GM21825 (cell line): ENCODE measurements at regions not wholly inside any gene's neighbourhood (a gene's known extent, or its start where the extent isn't known, plus 50 kb on each side); places are given as distances from the start of the nearest gene placed in this dataset.
"Not testable (repeated sequence)": the region's sequence is repeated elsewhere in the genome, so short reads cannot be mapped to it uniquely, and the experiment has no call there.

Source experiments
- ATAC-seq: cut with Tn5 transposase; IDR thresholded peaks from one replicate; pipeline ENCODE4 v1.9.1; 2021; ENCODE audit warnings: mild to moderate bottlenecking, moderate library complexity; ENCODE audit not compliant: unreplicated experiment

DNA sequence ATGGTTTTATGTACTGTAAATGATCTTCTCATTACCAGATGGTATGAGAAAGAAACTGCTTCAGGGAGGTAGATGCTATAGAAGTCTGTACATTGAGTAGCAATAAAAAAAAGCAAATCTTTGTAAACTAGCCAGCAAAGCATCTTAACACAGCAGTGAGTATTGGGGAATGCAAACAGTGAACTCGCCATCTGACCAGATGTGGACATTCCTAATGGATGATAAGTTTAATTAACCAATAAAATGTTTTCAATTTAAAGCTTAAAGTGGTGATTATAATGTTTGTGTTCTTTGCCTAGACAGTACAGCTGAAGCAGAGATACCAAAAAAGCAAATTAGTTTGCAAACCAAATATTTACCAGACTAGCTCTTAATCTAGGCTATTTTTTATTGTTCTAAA is 1144.2 kb downstream of the FAT4 start:
- no peak for ATAC-seq

DNA sequence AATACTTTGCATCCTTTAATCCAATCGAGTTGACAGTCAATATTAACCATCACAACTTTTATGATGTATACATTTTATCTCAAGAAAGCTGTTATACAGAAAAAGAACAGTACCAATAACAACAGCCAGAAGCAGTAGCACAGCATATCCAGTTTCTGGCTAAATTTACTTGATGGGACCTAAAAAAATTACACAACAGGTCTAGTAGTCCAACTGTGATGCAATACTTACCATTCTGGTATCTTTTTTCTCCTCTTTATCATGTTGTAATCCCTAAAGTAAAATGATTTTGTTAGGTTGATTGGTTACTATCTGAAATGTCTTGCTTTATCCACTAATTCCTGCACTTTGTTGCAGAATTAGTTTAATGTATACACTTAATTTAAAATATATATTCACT is 1150.6 kb downstream of the FAT4 start:
- ATAC-seq: no peak

DNA sequence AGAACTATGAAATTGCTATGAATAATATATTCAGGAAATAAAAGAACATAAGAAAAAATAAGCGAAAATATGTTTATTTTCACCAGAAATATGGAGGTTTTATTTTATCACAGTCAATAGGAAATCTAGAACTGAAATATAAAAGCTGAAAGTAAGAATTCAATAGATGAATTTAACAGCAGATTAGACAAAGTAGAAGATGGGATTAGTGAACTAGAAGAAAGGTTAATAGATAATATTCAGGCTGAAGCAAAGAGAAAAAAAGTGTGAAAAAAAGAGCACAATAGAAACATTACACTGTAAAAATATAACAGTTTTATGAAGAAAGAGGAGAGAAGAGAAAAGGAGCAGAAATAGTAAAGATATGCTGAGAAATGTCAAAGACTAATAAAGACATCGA is 1152.1 kb downstream of the FAT4 start:
- no peak for ATAC-seq

DNA sequence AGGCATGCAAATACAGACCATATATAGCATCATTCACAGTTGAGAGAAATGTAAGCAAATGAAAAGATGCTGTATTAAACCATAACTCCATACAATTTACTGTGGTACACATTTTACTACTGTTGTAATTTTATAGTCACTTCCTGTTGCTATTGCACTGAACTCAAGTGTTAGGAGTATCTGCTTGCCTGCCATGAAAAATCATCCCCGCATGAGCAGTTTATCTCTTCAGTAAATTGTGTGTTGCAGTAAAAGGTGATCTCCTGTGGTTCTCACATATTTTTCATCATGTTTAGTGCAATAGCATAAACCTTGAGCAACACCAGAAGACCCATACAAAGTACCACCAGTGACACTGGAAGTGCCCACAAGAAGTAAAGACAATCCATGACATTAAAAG is 1153.4 kb downstream of the FAT4 start:
- ATAC-seq: no peak

DNA sequence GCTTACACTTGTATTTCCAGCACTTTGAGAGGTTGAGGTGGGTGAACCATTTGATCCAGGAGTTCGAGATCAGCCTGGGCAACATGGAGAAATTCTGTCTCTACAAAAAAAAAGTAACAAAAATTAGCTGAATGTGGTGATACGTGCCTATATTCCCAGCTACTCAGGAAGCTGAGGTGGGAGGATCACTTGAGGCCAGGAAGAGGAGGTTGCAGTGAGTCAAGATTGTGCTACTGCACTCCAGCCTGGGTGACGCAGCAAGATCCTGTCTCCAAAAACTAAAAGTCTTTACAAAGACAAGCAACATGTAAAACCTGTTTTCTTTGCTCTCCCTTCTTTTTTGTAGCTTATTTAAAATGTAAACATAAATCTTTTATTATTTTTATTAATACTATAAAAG is 1156.1 kb downstream of the FAT4 start:
- ATAC-seq: no peak

DNA sequence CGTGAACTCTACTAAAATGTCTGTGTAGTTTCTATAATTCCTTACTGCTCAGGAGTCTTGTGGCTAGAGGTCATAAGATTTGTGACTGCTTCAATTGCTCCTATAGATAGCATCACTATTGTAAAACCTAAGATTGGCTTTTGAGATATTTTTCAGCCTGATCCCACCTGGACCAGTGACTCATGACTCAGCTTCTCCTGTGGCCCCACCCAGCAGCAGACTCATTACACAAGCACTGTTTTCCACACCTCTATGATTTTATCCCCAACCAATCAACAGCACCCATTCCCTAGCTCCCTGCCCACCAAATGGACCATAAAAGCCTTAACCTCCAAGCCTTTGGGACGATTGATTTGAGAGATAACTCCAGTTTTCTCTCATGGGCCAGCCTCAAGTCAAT is 1157.0 kb upstream of the INTU start:
- ATAC-seq: no peak

DNA sequence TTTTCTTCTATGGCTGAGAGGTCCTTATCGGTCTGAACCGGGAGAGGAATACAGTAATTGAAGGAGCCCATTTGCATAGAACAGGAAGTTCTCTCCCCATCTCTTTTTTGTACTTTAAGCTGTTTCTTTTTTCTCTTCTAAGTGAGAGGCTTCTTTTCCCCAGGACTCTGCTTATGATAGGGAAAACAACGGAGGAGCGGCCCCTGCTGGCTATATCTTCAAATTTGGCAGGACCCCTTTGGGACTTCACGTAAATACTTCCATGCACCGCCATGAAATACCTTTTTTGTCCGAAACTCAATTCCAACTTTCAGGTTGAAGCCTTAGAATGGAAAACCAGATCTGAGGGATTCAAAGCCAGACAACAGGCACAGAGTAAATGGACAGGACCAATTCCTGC is 1153.0 kb upstream of the INTU start:
- ATAC-seq: no peak

DNA sequence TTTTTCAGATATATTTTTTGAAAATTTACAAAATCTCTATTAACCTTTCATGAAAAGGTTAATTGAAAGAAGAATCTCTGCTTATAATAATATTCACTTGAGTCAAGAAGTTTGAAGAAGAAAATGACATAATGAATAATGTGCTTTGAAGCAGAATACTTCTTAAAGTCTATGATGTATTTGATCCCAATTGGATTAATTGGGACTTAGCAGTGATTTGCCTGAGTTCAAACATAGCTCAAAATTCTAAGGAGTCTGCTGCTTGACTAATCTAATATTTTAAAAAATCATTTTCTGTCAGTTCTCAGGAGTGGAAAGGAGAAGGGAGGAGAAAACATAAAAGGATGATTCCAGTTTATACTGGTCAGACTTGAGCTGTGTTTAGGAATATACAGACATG is 1150.4 kb upstream of the INTU start:
- no peak for ATAC-seq

DNA sequence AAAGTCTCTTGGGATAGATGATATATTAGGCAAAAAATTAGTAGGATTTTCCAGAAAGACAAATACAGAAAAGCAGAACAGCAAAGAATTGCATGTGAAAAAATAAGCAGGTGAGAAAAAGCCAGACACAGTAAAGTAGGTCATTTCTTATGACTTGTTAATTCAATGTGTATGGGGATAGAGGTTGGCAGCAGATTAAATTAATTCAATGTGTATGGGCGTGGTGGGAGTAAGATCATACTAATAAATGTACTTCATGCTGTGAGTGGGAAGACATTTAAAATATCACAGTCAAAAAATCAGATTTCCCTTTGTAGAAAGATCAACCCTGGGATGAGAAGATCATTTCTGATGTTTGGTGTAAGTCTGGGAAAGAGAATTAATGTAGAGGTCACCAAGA is 1146.4 kb upstream of the INTU start:
- no peak for ATAC-seq

DNA sequence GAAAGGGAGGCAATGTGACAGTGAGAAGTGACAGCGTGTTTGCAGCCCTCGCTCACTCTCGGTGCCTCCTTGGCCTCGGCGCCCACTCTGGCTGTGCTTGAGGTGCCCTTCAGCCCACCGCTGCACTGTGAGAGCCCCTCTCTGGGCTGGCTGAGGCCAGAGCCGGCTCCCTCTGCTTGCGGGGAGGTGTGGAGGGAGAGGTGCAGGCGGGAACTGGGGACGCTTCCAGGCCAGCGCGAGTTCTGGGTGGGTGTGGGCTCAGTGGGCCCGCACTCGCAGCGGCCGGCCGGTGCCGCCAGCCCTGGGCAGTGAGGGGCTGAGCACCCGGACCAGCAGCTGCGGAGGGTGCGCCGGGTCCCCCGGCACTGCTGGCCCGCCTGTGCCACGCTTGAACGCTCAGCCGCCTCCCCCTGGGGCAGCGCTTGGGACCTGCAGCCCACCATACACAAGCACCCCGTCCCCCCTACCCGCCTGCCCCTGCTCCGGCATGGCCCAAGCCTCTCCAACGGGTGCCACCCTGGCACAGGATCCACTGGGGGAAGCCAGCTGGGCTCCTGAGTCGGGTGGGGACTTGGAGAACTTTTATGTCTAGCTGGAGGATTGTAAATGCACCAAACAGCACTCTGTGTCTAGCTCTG is 1142.8 kb upstream of the INTU start:
- ATAC-seq: no peak

DNA sequence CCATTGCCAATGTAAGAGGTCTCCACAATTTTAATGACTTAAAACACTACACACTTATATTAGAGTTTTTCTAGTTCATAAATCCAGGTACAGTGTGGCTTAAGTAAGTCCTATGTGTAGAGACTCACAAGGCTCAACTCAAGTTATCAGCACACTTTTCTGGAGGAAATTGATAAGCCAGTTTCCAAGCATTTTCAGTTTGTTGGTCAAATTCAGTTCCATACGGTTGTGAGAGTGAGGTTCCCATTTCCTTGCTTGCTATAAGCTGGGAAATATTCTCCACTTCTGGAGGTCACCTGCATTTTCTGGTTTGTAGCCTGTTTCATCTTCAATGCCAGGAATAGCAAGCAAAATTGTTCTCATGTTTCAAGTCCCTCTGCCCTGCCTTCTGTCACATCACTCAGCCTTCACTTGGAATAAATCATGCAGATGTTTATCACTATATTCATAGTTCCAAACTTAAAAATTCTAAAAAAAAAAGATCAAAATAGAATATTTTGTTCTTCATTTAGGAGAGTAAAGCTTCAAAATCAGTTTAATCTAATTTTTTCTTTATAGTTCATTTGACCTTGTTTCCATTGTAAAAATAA is 1137.5 kb upstream of the INTU start:
- ATAC-seq: no peak

DNA sequence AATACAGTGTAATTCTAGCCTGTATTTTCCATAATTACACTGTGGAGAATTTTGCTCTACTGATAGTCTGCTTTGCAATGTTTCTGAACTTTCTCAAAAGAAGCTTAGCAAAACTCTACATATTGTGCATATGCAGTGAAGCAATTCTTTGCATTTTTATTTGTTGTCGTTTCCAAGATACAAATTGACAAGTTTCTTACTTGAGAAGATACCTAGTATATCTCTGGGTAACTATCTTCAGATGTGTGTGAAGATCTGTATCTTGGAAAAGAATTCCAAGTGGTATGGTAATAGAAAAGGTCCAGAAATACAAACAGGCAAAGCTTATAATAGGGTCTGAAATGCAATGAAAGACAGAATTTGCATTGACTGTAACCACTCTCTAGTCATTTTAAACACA is 1119.8 kb upstream of the INTU start:
- ATAC-seq: no peak

DNA sequence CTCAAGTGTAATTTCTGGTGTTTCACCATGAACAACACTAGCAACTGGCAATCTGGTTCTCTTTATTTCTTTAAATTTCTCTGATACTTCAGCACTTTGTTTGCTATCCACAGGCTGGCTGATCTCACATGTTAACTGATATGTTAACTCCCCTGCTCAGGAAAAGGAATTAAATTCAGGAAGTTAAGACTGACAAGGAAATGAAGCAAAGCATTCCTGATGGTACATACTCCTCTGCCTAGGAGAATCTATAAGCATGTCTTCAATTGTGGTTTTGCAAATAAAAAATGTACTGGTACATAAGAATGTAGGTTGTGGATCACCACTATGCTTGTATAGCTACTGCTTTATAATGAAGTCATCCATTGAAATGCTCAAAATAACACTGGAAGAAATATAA is 1119.2 kb upstream of the INTU start:
- no peak for ATAC-seq

DNA sequence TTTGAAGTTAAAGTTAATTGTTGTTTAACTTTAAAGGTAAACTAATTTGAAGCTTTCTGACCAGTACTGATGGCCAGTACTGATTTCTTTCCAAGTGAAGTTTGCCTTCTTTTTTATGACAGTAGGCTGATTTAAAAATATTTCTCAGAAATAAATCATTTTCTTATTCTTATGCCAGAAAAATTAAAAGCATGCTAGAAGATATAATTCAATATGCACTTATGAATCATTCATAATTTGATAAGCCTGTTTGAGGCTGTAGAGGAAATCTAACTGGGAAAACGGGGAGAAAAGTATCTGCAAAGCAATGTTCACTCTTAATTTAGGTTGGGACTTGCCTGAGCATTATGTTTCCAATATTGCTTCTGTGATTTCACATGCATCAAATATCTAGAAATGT is 1112.0 kb upstream of the INTU start:
- no peak for ATAC-seq

DNA sequence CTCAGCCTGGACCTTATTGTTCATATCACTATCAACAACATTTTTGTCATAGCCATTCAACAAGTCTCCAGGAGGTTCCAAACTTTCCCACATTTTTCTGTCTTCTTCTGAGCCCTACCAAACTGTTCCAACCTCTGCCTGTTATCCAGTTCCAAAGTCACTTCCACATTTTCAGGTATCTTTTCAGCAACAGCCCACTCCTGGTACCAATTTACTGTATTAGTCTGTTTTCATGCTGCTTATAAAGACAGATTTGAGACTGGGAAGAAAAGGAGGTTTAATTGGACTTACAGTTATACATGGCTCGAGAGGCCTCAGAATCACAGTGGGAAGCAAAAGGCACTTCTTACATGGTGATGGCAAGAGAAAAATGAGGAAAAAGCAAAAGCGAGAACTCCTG is 1107.4 kb upstream of the INTU start:
- ATAC-seq: not testable (repeated sequence)

DNA sequence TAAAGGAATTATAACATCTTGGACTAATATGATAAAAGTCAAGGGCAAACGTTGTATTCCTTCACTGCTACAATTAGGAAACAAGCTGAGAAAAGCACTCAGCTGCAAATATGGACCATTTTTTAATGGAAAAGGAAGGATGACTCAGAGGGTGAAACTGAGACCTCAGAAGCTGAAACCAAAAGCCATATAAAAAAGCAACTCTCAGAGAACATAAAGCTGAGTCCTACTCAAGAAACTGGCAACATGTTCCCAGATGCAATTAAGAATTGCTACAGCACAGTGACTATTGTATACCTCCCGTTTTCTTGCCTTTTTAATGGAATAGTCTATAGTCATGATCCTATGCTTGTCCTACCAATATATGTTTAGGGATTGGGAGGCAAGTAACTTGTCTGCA is 1106.4 kb upstream of the INTU start:
- ATAC-seq: no peak

DNA sequence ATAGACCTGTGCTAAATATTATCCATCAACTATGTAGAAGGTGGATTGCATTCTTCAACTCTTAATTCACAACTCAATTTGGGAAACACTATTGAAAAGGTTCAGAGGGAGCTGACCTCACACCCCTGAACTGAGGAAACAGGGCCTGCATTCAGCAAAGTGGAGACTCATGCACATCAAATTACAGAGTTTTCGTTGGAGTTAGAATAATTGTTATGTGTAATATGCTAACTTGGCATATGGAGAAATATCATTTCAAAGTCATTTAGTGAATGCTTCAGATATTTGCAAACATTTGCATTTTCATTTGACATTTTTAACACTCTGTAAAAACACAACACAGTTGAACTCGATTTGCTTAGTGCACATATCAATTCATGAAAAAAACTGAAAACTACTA is 1102.8 kb upstream of the INTU start:
- ATAC-seq: no peak

DNA sequence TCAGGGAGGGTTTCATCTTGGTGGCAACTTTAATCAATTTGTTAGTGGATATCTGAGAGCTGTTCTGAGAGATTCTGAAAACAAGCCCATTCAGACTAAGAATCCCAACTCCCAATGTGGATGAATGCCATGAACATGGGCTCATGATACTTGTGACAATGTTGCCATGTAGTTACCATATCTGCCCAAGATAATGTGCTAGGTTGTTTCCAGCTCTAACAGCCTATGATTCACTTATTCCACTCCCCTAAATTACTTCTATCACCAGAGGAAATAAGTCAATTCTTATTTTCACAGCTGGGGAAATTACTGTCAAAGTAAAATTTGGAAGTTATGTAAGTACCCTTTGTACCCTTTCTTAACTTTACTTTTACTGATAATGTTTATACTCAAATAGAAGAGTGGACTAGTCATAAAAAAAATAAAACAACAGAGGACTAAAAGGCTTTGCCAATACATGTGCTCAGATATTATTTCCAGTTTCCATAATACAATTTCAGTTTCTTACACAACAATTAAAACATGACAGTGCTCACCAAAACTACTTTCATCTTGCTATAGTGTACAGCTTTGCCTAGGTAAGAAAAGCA is 1101.7 kb upstream of the INTU start:
- no peak for ATAC-seq

DNA sequence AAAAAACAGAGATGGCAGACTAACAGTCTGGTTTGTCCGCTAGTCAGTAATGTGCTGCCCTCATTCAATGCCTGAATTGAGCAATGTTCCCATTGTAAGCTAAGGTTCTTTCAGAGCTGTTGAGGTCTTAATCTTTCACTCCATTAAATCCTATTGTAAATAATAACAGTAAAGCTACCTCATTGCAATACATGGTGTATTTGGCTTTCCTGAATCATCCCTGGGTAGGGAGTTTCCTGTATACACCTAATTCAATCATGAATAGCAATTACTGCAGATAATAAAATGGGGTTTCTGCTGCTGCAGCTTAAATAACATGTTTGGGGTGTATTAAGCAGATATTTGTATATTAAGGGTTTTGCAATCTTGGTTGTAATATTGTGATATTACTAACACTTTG is 1100.2 kb upstream of the INTU start:
- no peak for ATAC-seq

DNA sequence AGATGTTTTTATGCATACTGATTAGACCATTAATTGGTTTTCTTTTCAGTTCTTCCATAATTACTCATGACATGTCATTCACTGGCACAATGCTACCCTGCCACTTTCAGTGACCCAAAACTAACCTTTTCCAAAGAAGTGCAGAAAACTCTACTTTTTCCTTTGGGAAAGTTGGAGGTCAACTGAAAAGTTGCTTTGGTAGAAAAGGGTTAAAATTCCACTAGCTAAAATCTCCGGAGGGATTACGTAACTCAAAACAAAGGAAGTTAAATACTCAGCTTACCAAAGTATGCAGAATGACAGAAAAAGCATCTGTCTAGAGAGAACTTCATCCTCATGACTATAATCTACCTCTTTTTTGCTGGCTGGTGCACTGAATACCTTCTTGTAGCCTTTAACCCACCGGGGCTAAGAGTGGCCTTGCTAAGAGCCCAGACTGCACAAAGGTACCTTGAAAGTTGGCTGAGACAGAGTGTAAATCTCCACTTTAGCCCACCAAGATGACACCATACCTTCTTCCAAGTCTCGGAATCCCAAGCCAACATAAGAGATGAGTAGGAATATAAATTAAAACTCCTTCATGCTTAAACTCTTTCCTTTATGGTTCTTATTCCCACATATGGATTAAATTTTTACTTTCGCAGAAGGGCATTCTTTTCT is 1099.5 kb upstream of the INTU start:
- no peak for ATAC-seq

DNA sequence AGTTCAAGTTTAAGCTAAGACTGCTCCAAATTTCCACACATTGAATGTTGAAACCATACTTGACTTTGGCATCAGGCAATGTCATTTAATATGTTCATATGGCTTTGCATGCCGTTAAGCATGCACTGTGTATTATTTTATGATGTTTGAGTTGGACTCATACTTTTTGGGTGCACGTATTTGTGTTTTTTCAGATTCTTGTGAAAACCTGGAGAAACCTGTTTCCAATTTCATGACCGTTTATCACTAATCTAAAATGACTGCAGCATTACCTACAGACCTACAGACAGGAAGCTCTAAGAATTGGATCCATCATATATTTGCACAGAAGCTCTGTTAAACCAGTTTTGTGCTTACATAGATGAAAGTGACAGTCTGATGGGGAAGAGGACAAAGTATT is 1093.0 kb upstream of the INTU start:
- no peak for ATAC-seq

DNA sequence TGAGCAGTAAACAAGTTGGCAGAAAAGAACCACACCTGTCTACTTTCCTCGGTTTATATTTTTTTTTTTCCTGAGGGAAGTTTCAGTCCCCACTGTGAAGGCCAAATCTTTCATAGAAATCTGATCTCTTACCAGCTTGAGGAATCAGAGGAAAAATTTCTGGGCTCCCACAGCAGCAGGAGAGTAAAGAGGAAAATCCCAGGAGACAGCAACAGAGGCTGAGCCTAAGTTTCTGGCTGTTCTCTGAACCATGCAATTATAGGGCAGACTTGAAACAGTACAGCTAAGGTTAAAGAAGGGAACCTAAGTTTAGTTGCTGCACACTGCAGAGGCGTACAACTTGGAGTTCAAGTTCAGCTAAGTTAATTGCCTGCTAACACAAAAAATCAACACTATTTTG is 1090.9 kb upstream of the INTU start:
- ATAC-seq: no peak
